Loucy (cell line): ENCODE measurements at regions not wholly inside any gene's neighbourhood (a gene's known extent, or its start where the extent isn't known, plus 50 kb on each side); places are given as distances from the start of the nearest gene placed in this dataset.

Experiments used
- CTCF ChIP-seq: fragments of 200-600 bp; sonication (generic); conservative IDR thresholded peaks from 2 replicates; pipeline ENCODE4 v1.5.1; 2014; ENCODE audit warnings: mild to moderate bottlenecking, antibody characterized with exemption, low read length
- EZH2phosphoT487 ChIP-seq: fragments of 200-600 bp; IDR thresholded peaks from 2 replicates; pipeline ENCODE4 v1.6.1; 2018; ENCODE audit warnings: antibody characterized with exemption, mild to moderate bottlenecking, moderate library complexity, borderline replicate concordance

- TF ChIP-seq EZH2phosphoT487: no peak
- no peak for TF ChIP-seq CTCF
Measured at GRCh38 chr3:164375995-164376394, 702.3 kb downstream of the SI start.
